ENCODE measurements at regions not wholly inside any gene's neighbourhood (a gene's known extent, or its start where the extent isn't known, plus 50 kb on each side); places are given as distances from the start of the nearest gene placed in this dataset.

- TF ChIP-seq GATA3 (IDR thresholded peaks at IDR 0.05; ENCODE audit: low read depth, low read length), result no peak
- TF ChIP-seq GATA2 (IDR thresholded peaks at IDR 0.05; ENCODE audit: low read depth, low read length), result no peak
Observed at GRCh38 chr4:126183206-126183605, 868.5 kb downstream of the FAT4 start.

All from SH-SY5Y (cell line).